Stomach smooth muscle (tissue), 2 donors: ENCODE measurements at regions not wholly inside any gene's neighbourhood (a gene's known extent, or its start where the extent isn't known, plus 50 kb on each side); places are given as distances from the start of the nearest gene placed in this dataset.
A peak's percentile ranks its signal among the peaks of the same experiment; 100 is the strongest.
"Not testable (repeated sequence)": the region's sequence is repeated elsewhere in the genome, so short reads cannot be mapped to it uniquely, and the experiment has no call there.

ENCODE experiments used
- H3K27ac ChIP-seq: one replicate; pipeline ENCODE4 v1.7.0; 2013; ENCODE audit warnings: mild to moderate bottlenecking, low read length, inconsistent platforms
- H3K27me3 ChIP-seq, 2 donors: one replicate each; pipeline ENCODE4 v1.7.0; 2013; ENCODE audit warnings: low read length in 2 of 2; ENCODE audit not compliant: insufficient read depth in 2 of 2, control insufficient read depth in 1 of 2
- H3K36me3 ChIP-seq, 2 donors: one replicate each; pipeline ENCODE4 v1.7.0; 2013; ENCODE audit warnings: low read length in 2 of 2; ENCODE audit not compliant: control insufficient read depth in 2 of 2, insufficient read depth in 2 of 2
- H3K4me1 ChIP-seq: one replicate; pipeline ENCODE4 v1.7.0; 2013; ENCODE audit warnings: low read length; ENCODE audit not compliant: control insufficient read depth, insufficient read depth
- H3K4me3 ChIP-seq, 2 donors: one replicate each; pipeline ENCODE4 v1.7.0; 2013; ENCODE audit warnings: low read length in 2 of 2
- H3K9ac ChIP-seq, 2 donors: one replicate each; pipeline ENCODE4 v1.7.0; 2013; ENCODE audit warnings: low read length in 2 of 2, mild to moderate bottlenecking in 1 of 2
- H3K9me3 ChIP-seq, 2 donors: one replicate each; pipeline ENCODE4 v1.7.0; 2013; ENCODE audit warnings: low read length in 2 of 2; ENCODE audit not compliant: control insufficient read depth in 2 of 2
- donor health status: healthy.
- donor health status: Pancreatic carcinoma.

GRCh38 chr3:101142160-101142559 is 148.9 kb upstream of the ABI3BP start:
- H3K27ac ChIP-seq: no peak overlapping the region
- no peaks in the 10 kb centered on the region for H3K36me3 ChIP-seq
- no peak overlapping the region for H3K4me3 ChIP-seq
- no peaks in the 10 kb centered on the region for H3K27me3 ChIP-seq
- H3K9me3 ChIP-seq: no peaks in the 10 kb centered on the region
- H3K4me1 ChIP-seq: peaks cover 7% of the 10 kb centered on the region
- no peak overlapping the region for H3K9ac ChIP-seq

- H3K4me3 ChIP-seq: no peak overlapping the region
- no peaks in the 10 kb centered on the region for H3K27me3 ChIP-seq
- H3K9me3 ChIP-seq: no peaks in the 10 kb centered on the region
- no peak overlapping the region for H3K9ac ChIP-seq
- H3K36me3 ChIP-seq: no peaks in the 10 kb centered on the region
- H3K4me1 ChIP-seq: peaks cover 7% of the 10 kb centered on the region
- H3K27ac ChIP-seq: no peak overlapping the region
These were observed 147.9 kb upstream of the ABI3BP start for GRCh38 chr3:101141135-101141534.

GRCh38 chr3:101138817-101139216 is 145.6 kb upstream of the ABI3BP start:
- Histone ChIP-seq H3K27ac (no peak overlapping the region), H3K4me3 (no peak overlapping the region), H3K9ac (no peak overlapping the region), H3K36me3 (no peaks in the 10 kb centered on the region), H3K27me3 (no peaks in the 10 kb centered on the region), H3K9me3 (no peaks in the 10 kb centered on the region), H3K4me1 (peaks cover 7% of the 10 kb centered on the region)

GRCh38 chr3:101134331-101134730 is 141.1 kb upstream of the ABI3BP start:
- no peak overlapping the region for H3K9ac ChIP-seq
- no peaks in the 10 kb centered on the region for H3K36me3 ChIP-seq
- no peaks in the 10 kb centered on the region for H3K4me1 ChIP-seq
- H3K27me3 ChIP-seq: no peaks in the 10 kb centered on the region
- H3K4me3 ChIP-seq: no peak overlapping the region
- H3K9me3 ChIP-seq: no peaks in the 10 kb centered on the region
- H3K27ac ChIP-seq: no peak overlapping the region

- no peaks in the 10 kb centered on the region for H3K27me3 ChIP-seq
These were observed 140.4 kb upstream of the ABI3BP start for GRCh38 chr3:101133652-101134051.

GRCh38 chr3:101133197-101133596 is 140.0 kb upstream of the ABI3BP start:
- not testable (repeated sequence) for H3K9me3 ChIP-seq, H3K36me3 ChIP-seq, H3K27me3 ChIP-seq, H3K27ac ChIP-seq, H3K9ac ChIP-seq, H3K4me1 ChIP-seq, H3K4me3 ChIP-seq

More at GRCh38 chr3:101133652-101134051, 140.4 kb upstream of the ABI3BP start:
- Histone ChIP-seq H3K4me3 (peak overlapping the region in 1 of 2 donors; percentile 47), H3K9me3 (no peaks in the 10 kb centered on the region), H3K4me1 (no peaks in the 10 kb centered on the region), H3K36me3 (no peaks in the 10 kb centered on the region), H3K27ac (no peak overlapping the region), H3K9ac (no peak overlapping the region)

- Histone ChIP-seq H3K27me3 (no peaks in the 10 kb centered on the region), H3K9ac (no peak overlapping the region), H3K4me1 (no peaks in the 10 kb centered on the region), H3K27ac (no peak overlapping the region), H3K36me3 (no peaks in the 10 kb centered on the region), H3K9me3 (no peaks in the 10 kb centered on the region), H3K4me3 (no peak overlapping the region)
These were observed 138.5 kb upstream of the ABI3BP start for GRCh38 chr3:101131767-101132166.

- Histone ChIP-seq H3K4me1 (no peaks in the 10 kb centered on the region), H3K9ac (no peak overlapping the region), H3K4me3 (no peak overlapping the region), H3K27me3 (no peaks in the 10 kb centered on the region), H3K27ac (no peak overlapping the region), H3K9me3 (peaks cover 0 to 4% of the 10 kb centered on the region in 2 donors), H3K36me3 (no peaks in the 10 kb centered on the region)
These were observed 135.6 kb upstream of the ABI3BP start for GRCh38 chr3:101128786-101129185.

GRCh38 chr3:101128001-101128400 is 134.8 kb upstream of the ABI3BP start:
- Histone ChIP-seq H3K9ac (no peak overlapping the region), H3K27me3 (no peaks in the 10 kb centered on the region), H3K27ac (no peak overlapping the region), H3K9me3 (peaks cover 0 to 4% of the 10 kb centered on the region in 2 donors), H3K36me3 (no peaks in the 10 kb centered on the region), H3K4me3 (no peak overlapping the region), H3K4me1 (no peaks in the 10 kb centered on the region)

GRCh38 chr3:101124125-101124524 is 130.9 kb upstream of the ABI3BP start:
- no peaks in the 10 kb centered on the region for H3K4me1 ChIP-seq
- H3K9ac ChIP-seq: no peak overlapping the region
- no peaks in the 10 kb centered on the region for H3K27me3 ChIP-seq
- no peak overlapping the region for H3K27ac ChIP-seq
- H3K9me3 ChIP-seq: peaks cover 0 to 4% of the 10 kb centered on the region in 2 donors
- no peaks in the 10 kb centered on the region for H3K36me3 ChIP-seq
- H3K4me3 ChIP-seq: no peak overlapping the region

GRCh38 chr3:101123081-101123480 is 129.9 kb upstream of the ABI3BP start:
- H3K4me3 ChIP-seq: no peak overlapping the region
- H3K27me3 ChIP-seq: no peaks in the 10 kb centered on the region
- H3K27ac ChIP-seq: no peak overlapping the region
- no peaks in the 10 kb centered on the region for H3K4me1 ChIP-seq
- peaks cover 0 to 4% of the 10 kb centered on the region in 2 donors for H3K9me3 ChIP-seq
- H3K9ac ChIP-seq: no peak overlapping the region
- H3K36me3 ChIP-seq: no peaks in the 10 kb centered on the region
